ENCODE measurements at regions not wholly inside any gene's neighbourhood (a gene's known extent, or its start where the extent isn't known, plus 50 kb on each side); places are given as distances from the start of the nearest gene placed in this dataset.

DNA sequence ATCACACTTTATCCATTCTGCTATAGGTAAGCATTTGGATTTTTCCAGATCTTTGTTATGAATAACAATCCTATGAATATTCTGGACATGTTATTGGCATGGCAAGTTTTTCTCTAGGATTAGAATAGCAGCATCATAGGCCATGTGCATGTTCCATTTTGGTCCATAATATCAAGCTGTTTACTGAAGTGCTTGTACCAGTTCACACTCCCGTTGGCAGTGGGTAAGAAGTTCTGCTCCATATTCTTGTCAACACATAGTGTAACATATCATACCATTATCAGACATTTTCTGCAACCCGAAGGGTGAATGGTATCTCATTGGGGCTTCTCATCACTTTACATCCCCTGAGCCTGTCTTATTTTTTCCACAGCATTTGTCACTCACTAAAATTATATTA lies 661.9 kb upstream of the SALL1 start:
- H3K4me1 ChIP-seq (ENCODE audit: control insufficient read depth in 1 of 2, insufficient read depth in 1 of 2, low read depth in 1 of 2, low read length in 1 of 2), result no peaks in the 10 kb centered on the region
- no peak overlapping the region for H3K4me3 ChIP-seq (ENCODE audit: low read depth in 1 of 2, low read length in 1 of 2)
- H3K27me3 ChIP-seq, result no peaks in the 10 kb centered on the region
- TF ChIP-seq, protein P1, sequence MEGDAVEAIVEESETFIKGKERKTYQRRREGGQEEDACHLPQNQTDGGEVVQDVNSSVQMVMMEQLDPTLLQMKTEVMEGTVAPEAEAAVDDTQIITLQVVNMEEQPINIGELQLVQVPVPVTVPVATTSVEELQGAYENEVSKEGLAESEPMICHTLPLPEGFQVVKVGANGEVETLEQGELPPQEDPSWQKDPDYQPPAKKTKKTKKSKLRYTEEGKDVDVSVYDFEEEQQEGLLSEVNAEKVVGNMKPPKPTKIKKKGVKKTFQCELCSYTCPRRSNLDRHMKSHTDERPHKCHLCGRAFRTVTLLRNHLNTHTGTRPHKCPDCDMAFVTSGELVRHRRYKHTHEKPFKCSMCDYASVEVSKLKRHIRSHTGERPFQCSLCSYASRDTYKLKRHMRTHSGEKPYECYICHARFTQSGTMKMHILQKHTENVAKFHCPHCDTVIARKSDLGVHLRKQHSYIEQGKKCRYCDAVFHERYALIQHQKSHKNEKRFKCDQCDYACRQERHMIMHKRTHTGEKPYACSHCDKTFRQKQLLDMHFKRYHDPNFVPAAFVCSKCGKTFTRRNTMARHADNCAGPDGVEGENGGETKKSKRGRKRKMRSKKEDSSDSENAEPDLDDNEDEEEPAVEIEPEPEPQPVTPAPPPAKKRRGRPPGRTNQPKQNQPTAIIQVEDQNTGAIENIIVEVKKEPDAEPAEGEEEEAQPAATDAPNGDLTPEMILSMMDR (IDR thresholded peaks at IDR 0.05), result no peak
- H3K36me3 ChIP-seq, result no peaks in the 10 kb centered on the region
- no peak overlapping the region for H3K27ac ChIP-seq
- H3K9me3 ChIP-seq, result no peaks in the 10 kb centered on the region

DNA sequence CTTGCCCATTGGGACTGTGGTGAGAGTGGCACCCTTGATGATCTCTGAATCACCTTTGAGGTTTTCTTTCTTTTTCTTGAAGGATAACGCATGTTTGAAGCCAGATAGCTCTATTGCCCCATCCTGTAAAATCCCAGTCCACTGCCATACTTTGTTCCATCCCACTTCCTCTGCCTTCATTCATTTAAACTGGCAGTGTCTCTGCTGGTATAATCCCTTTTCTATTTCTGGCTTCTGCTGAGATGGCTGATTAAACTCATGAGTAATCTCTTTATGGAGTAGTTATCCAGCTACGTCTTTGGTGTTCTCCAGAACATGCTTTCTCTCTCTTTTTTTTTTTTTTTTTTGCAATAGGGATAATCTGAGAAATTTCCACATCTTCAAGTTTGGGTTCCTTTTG lies 656.5 kb upstream of the SALL1 start:
- no peaks in the 10 kb centered on the region for H3K36me3 ChIP-seq
- H3K27ac ChIP-seq, result no peak overlapping the region
- H3K4me3 ChIP-seq (ENCODE audit: low read depth in 1 of 2, low read length in 1 of 2), result no peak overlapping the region
- no peaks in the 10 kb centered on the region for H3K4me1 ChIP-seq (ENCODE audit: control insufficient read depth in 1 of 2, insufficient read depth in 1 of 2, low read depth in 1 of 2, low read length in 1 of 2)
- no peaks in the 10 kb centered on the region for H3K27me3 ChIP-seq
- no peaks in the 10 kb centered on the region for H3K9me3 ChIP-seq
- TF ChIP-seq, protein P1 (IDR thresholded peaks at IDR 0.05), result no peak

DNA sequence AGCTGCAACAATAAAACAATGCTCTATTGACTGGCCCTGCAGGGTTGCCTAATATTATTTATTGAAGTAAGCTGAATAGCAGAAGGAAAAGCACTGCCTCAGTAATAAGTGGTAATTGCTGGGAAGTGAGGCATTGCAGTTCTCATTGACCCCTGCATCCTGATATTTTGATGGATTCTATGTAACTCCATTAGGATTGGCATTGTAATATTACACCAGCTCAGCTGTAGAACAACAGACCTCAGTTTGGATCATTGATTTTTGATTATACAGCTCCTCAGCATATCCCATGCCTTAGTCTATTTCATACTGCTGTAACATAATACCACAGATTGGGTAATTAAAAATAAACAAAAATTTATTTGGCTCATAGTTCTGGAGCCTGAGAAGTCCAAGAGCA lies 650.6 kb upstream of the SALL1 start:
- no peaks in the 10 kb centered on the region for H3K36me3 ChIP-seq

DNA sequence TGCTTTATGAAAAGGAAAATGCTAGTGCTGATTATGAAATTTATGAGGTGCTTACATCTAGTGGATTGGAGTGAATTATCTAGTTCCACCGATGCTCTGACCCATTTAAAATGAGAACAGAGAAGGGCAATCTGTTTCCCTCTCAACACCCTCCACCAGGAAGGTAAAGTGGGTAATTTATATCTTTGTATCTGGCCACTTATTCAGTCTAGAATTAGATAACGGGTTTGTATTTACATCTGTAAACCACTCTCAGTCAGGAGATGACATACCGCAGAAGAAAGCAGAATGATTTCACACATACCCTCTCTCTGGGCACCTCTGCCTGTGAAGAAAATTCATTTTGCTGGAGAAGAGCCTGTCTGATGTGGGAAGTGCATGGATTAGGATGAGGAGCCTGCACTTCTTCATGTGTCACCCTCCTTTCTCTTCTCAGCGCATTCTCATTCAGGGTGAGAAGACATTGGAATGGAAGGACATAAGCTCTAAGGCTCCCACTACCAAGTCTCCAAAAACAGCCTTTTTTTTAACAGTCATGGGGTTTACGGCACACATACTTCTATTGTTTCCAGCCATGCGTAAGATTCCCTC lies 646.7 kb upstream of the SALL1 start:
- TF ChIP-seq, protein P1 (IDR thresholded peaks at IDR 0.05), result no peak
- Histone ChIP-seq H3K4me1 (ENCODE audit: control insufficient read depth in 1 of 2, insufficient read depth in 1 of 2, low read depth in 1 of 2, low read length in 1 of 2) (no peaks in the 10 kb centered on the region), H3K9me3 (no peaks in the 10 kb centered on the region), H3K4me3 (ENCODE audit: low read depth in 1 of 2, low read length in 1 of 2) (no peak overlapping the region), H3K36me3 (no peaks in the 10 kb centered on the region), H3K27ac (no peak overlapping the region), H3K27me3 (no peaks in the 10 kb centered on the region)

More for the DNA sequence above, 650.6 kb upstream of the SALL1 start:
- TF ChIP-seq, protein P1 (IDR thresholded peaks at IDR 0.05), result no peak
- H3K27ac ChIP-seq, result no peak overlapping the region
- H3K4me3 ChIP-seq (ENCODE audit: low read depth in 1 of 2, low read length in 1 of 2), result no peak overlapping the region
- H3K27me3 ChIP-seq, result no peaks in the 10 kb centered on the region
- H3K9me3 ChIP-seq, result no peaks in the 10 kb centered on the region
- H3K4me1 ChIP-seq (ENCODE audit: control insufficient read depth in 1 of 2, insufficient read depth in 1 of 2, low read depth in 1 of 2, low read length in 1 of 2), result no peaks in the 10 kb centered on the region

DNA sequence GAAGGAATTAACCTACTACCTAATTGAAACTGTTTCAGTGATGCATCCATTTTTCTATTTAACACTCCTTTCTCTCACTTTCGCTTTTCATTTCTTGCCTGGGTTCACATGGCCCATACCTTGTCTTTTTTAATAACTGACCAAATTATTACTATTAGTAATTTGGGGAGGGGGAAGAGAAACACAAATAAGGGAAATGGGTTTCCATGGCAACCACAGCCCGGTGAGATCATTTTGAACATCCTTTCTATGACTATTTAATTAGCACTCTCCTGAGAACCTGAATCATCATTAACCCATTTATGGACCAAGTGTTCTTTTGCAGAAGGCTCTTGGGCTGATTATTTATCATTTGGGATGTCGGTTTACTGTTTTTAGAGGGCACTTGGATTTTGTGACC lies 628.2 kb upstream of the SALL1 start:
- Histone ChIP-seq H3K4me1 (ENCODE audit: control insufficient read depth in 1 of 2, insufficient read depth in 1 of 2, low read depth in 1 of 2, low read length in 1 of 2) (no peaks in the 10 kb centered on the region), H3K9me3 (no peaks in the 10 kb centered on the region), H3K36me3 (no peaks in the 10 kb centered on the region), H3K27ac (no peak overlapping the region), H3K27me3 (no peaks in the 10 kb centered on the region), H3K4me3 (ENCODE audit: low read depth in 1 of 2, low read length in 1 of 2) (no peak overlapping the region)
- TF ChIP-seq, protein P1 (IDR thresholded peaks at IDR 0.05), result no peak
